ENCODE measurements at regions not wholly inside any gene's neighbourhood (a gene's known extent, or its start where the extent isn't known, plus 50 kb on each side); places are given as distances from the start of the nearest gene placed in this dataset.

DNA sequence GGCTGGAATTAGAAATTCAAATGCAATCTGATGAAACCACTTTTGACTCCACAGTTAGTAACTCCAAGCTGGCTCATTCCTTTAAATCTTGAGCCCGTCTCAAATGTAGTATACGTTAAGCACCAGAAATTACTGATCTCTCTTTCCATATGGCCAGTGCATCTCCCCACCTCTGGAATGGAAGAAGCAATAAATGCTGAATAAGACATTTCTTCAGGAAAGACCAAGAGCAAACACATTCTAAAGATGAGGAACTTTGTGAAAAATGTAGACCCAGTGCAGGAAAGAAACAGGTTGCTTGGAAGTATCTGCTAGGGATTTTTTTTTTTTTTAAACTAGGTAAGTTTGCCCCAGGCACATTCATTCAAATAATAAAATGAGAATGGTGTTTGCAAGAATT is 143.1 kb upstream of the FBXO11 start:
- Histone ChIP-seq H3K4me1 (ENCODE audit: control insufficient read depth in 1 of 2, insufficient read depth in 2 of 2, low read length in 2 of 2) (0 out of 4 replicates have a peak, but pooled peaks cover 0 to 4% of the 10 kb centered on the region in 2 experiments), H3K36me3 (ENCODE audit: control insufficient read depth in 1 of 2, insufficient read depth in 2 of 2, low read length in 2 of 2) (no peaks in the 10 kb centered on the region), H2AFZ (ENCODE audit: low read depth, low read length, poor library complexity, severe bottlenecking) (no peak overlapping the region), H3K27ac (ENCODE audit: low read depth, low read length) (no peak overlapping the region), H3K79me2 (ENCODE audit: insufficient read depth, low read length) (no peaks in the 10 kb centered on the region), H3K9me3 (ENCODE audit: control insufficient read depth in 1 of 2, insufficient read depth in 1 of 2, low read depth in 1 of 2, low read length in 2 of 2) (no peaks in the 10 kb centered on the region), H4K20me1 (ENCODE audit: insufficient read depth) (no peaks in the 10 kb centered on the region), H3K4me3 (replicated peaks in 1 of 2; ENCODE audit: low read depth in 1 of 2, low read length in 2 of 2) (no peak overlapping the region), H3K9ac (ENCODE audit: low read length) (no peak overlapping the region), H3K9me2 (ENCODE audit: insufficient read depth) (peaks cover 4% of the 10 kb centered on the region; the same call in 1 of the 2 replicates), H3K27me3 (ENCODE audit: insufficient read depth, low read length) (no peaks in the 10 kb centered on the region), H3K4me2 (ENCODE audit: low read length) (no peak overlapping the region)
- no peak for TF ChIP-seq EZH2phosphoT487 (IDR thresholded peaks at IDR 0.05; ENCODE audit: borderline replicate concordance)
- no peak for TF ChIP-seq TCF7L2 (IDR thresholded peaks at IDR 0.05; ENCODE audit: borderline replicate concordance, extremely low read depth, insufficient read depth, insufficient read length)
- TF ChIP-seq JUND (IDR thresholded peaks at IDR 0.05) = no peak
- intact Hi-C loops (cut with micrococcal nuclease) = no loop called here
- RAD21 ChIA-PET (ENCODE audit: low non-redundant PET in 1 of 2, low total read pairs in 2 of 2, uncharacterized antibody in 2 of 2, unreplicated experiment in 2 of 2) = no interaction called here
- ATAC-seq (no peak), DNase-seq (ENCODE audit: low read depth, low spot score) (no peak)
- no TSS peak for BruUV-seq (replicated peaks)
- CTCF ChIA-PET = no interaction called here
- POLR2A ChIA-PET = no interaction called here

DNA sequence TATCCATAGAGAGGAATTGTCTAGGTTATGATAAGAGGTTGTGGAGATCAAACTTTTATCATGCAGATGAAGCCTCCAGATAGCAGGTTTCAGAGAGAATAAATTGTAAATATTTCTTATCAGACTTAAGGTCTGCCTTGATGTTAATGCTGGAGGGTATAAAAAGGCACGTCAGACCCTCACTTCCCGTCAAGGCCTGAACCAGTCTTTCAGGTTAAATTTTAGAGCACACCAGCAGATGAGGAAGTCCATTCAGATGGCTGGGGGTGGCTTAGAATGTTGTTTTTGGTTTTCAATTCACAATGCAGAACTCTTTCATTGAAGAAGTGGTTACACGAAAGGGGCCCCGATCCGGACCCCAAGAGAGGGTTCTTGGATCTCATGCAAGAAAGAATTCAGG is 144.4 kb upstream of the FBXO11 start:
- 0 out of 4 replicates have a peak, but pooled peaks cover 0 to 4% of the 10 kb centered on the region in 2 experiments for H3K4me1 ChIP-seq (ENCODE audit: control insufficient read depth in 1 of 2, insufficient read depth in 2 of 2, low read length in 2 of 2)
- peaks cover 4% of the 10 kb centered on the region; the same call in 1 of the 2 replicates for H3K9me2 ChIP-seq (ENCODE audit: insufficient read depth)
- H2AFZ ChIP-seq (ENCODE audit: low read depth, low read length, poor library complexity, severe bottlenecking) = no peak overlapping the region
- ChIA-PET POLR2A (no interaction called here), CTCF (no interaction called here), RAD21 (ENCODE audit: low non-redundant PET in 1 of 2, low total read pairs in 2 of 2, uncharacterized antibody in 2 of 2, unreplicated experiment in 2 of 2) (no interaction called here)
- no peaks in the 10 kb centered on the region for H3K27me3 ChIP-seq (ENCODE audit: insufficient read depth, low read length)
- H3K9me3 ChIP-seq (ENCODE audit: control insufficient read depth in 1 of 2, insufficient read depth in 1 of 2, low read depth in 1 of 2, low read length in 2 of 2) = no peaks in the 10 kb centered on the region
- no peak for DNase-seq (ENCODE audit: low read depth, low spot score)
- no peak overlapping the region for H3K4me2 ChIP-seq (ENCODE audit: low read length)
- no TSS peak for BruUV-seq (replicated peaks)
- intact Hi-C loops (cut with micrococcal nuclease) = no loop called here
- H3K9ac ChIP-seq (ENCODE audit: low read length) = no peak overlapping the region
- no peak for ATAC-seq
- no peak overlapping the region for H3K4me3 ChIP-seq (replicated peaks in 1 of 2; ENCODE audit: low read depth in 1 of 2, low read length in 2 of 2)
- no peaks in the 10 kb centered on the region for H3K36me3 ChIP-seq (ENCODE audit: control insufficient read depth in 1 of 2, insufficient read depth in 2 of 2, low read length in 2 of 2)
- H4K20me1 ChIP-seq (ENCODE audit: insufficient read depth) = no peaks in the 10 kb centered on the region
- no peaks in the 10 kb centered on the region for H3K79me2 ChIP-seq (ENCODE audit: insufficient read depth, low read length)
- H3K27ac ChIP-seq (ENCODE audit: low read depth, low read length) = no peak overlapping the region
- no peak for TF ChIP-seq POLR2AphosphoS5 (IDR thresholded peaks at IDR 0.05; ENCODE audit: low read depth, low read length)
- no peak for TF ChIP-seq ZFX (IDR thresholded peaks at IDR 0.05)
- TF ChIP-seq, protein P1, sequence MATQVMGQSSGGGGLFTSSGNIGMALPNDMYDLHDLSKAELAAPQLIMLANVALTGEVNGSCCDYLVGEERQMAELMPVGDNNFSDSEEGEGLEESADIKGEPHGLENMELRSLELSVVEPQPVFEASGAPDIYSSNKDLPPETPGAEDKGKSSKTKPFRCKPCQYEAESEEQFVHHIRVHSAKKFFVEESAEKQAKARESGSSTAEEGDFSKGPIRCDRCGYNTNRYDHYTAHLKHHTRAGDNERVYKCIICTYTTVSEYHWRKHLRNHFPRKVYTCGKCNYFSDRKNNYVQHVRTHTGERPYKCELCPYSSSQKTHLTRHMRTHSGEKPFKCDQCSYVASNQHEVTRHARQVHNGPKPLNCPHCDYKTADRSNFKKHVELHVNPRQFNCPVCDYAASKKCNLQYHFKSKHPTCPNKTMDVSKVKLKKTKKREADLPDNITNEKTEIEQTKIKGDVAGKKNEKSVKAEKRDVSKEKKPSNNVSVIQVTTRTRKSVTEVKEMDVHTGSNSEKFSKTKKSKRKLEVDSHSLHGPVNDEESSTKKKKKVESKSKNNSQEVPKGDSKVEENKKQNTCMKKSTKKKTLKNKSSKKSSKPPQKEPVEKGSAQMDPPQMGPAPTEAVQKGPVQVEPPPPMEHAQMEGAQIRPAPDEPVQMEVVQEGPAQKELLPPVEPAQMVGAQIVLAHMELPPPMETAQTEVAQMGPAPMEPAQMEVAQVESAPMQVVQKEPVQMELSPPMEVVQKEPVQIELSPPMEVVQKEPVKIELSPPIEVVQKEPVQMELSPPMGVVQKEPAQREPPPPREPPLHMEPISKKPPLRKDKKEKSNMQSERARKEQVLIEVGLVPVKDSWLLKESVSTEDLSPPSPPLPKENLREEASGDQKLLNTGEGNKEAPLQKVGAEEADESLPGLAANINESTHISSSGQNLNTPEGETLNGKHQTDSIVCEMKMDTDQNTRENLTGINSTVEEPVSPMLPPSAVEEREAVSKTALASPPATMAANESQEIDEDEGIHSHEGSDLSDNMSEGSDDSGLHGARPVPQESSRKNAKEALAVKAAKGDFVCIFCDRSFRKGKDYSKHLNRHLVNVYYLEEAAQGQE (IDR thresholded peaks at IDR 0.05; ENCODE audit: low read depth) = no peak
- no peak for TF ChIP-seq SP1 (IDR thresholded peaks at IDR 0.05; ENCODE audit: low read depth)
- TF ChIP-seq EZH2phosphoT487 (IDR thresholded peaks at IDR 0.05; ENCODE audit: borderline replicate concordance) = no peak
- TF ChIP-seq JUND (IDR thresholded peaks at IDR 0.05) = no peak
- TF ChIP-seq ELF1 (IDR thresholded peaks at IDR 0.05; ENCODE audit: borderline replicate concordance, low read depth) = no peak
- no peak for TF ChIP-seq ZNF274 (IDR thresholded peaks at IDR 0.05; ENCODE audit: low read depth, low read length)
- TF ChIP-seq ATF3 (IDR thresholded peaks at IDR 0.05) = no peak
- TF ChIP-seq POLR2A (IDR thresholded peaks at IDR 0.05; ENCODE audit: borderline replicate concordance, extremely low read depth, insufficient read depth, insufficient read length) = no peak
- TF ChIP-seq, protein P2, sequence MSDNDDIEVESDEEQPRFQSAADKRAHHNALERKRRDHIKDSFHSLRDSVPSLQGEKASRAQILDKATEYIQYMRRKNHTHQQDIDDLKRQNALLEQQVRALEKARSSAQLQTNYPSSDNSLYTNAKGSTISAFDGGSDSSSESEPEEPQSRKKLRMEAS (IDR thresholded peaks at IDR 0.05) = no peak
- no peak for TF ChIP-seq FOSL1 (IDR thresholded peaks at IDR 0.05; ENCODE audit: low read depth)
- TF ChIP-seq, protein P3, sequence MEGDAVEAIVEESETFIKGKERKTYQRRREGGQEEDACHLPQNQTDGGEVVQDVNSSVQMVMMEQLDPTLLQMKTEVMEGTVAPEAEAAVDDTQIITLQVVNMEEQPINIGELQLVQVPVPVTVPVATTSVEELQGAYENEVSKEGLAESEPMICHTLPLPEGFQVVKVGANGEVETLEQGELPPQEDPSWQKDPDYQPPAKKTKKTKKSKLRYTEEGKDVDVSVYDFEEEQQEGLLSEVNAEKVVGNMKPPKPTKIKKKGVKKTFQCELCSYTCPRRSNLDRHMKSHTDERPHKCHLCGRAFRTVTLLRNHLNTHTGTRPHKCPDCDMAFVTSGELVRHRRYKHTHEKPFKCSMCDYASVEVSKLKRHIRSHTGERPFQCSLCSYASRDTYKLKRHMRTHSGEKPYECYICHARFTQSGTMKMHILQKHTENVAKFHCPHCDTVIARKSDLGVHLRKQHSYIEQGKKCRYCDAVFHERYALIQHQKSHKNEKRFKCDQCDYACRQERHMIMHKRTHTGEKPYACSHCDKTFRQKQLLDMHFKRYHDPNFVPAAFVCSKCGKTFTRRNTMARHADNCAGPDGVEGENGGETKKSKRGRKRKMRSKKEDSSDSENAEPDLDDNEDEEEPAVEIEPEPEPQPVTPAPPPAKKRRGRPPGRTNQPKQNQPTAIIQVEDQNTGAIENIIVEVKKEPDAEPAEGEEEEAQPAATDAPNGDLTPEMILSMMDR (IDR thresholded peaks at IDR 0.05 in 2 of 3, conservative IDR thresholded peaks at IDR 0.05 in 1 of 3; ENCODE audit: borderline replicate concordance in 1 of 3, insufficient read depth in 1 of 3, low read depth in 2 of 3, low read length in 2 of 3) = no peak
